ENCODE measurements at regions not wholly inside any gene's neighbourhood (a gene's known extent, or its start where the extent isn't known, plus 50 kb on each side); places are given as distances from the start of the nearest gene placed in this dataset.
A peak's percentile ranks its signal among the peaks of the same experiment; 100 is the strongest.

GRCh38 chr5:18744441-18744840 lies 1110.2 kb downstream of the TAF11L14 start:
- in situ Hi-C loops (cut with MboI; ENCODE audit: low sequenced_read_pairs), result no loop called here
- no peak for DNase-seq (ENCODE audit: low spot score in 2 of 2)
- no peaks in the 10 kb centered on the region for H3K36me3 ChIP-seq (replicated peaks)
- H3K9me3 ChIP-seq, result peaks cover 3% of the 10 kb centered on the region; the same call in 1 of the 2 replicates
- H3K4me3 ChIP-seq, result no peak overlapping the region
- H3K27me3 ChIP-seq (ENCODE audit: low read depth), result no peaks in the 10 kb centered on the region
- peaks cover 8% of the 10 kb centered on the region for H3K4me1 ChIP-seq

DNA sequence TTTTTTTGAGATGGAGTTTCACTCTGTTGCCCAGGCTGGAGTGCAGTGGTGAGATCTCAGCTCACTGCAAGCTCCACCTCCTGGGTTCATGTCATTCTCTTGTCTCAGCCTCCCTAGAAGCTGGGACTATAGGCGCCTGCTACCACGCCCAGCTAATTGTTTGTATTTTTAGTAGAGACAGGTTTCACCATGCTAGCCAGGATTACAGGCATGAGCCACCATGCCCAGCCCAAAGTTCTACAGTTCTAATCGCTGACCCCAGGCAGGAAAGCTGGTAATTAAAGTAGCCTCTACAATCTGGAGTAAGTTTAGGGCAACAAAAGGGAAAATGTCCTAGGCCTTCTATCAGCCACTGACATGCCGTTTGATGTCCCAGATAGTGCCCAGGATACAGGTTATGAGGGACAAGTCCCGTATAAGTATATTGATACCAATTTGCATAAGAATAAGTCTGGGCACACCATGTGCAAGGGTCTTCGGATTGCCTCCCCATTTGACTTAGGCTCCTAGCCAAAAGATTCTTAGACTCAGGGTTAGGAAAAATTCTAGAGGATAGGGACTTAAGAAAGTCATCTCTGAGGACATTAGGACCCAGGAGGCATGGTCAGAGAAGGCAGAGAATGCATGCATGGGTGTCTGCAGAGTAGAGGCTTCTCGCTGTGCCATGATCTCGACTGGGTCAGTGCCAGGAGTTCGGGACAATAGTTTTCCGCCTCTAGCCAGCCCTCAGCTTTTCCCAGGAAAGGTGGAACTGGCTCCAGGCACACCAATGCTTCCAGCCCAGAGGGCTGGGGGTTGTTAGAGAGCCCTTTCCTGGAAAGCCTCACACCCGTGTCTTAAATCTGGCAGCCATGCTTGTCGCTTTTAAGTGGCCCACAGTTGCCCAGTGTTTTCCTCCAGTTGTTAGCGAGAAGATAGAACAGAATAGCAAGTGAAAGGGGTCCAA lies 1111.1 kb downstream of the TAF11L14 start:
- Histone ChIP-seq H3K4me1 (peaks cover 8% of the 10 kb centered on the region), H3K4me3 (peak overlapping the region; percentile 19), H3K36me3 (replicated peaks) (no peaks in the 10 kb centered on the region), H3K27me3 (ENCODE audit: low read depth) (no peaks in the 10 kb centered on the region), H3K9me3 (peaks cover 3% of the 10 kb centered on the region; the same call in 1 of the 2 replicates)
- DNase-seq (ENCODE audit: low spot score in 2 of 2), result peak in 1 of 2 experiments; percentile 16
- in situ Hi-C loops (cut with MboI; ENCODE audit: low sequenced_read_pairs), result no loop called here

- peak; percentile 13 to 19 for DNase-seq (ENCODE audit: low spot score in 2 of 2)
- H3K27me3 ChIP-seq (ENCODE audit: low read depth), result no peaks in the 10 kb centered on the region
- no peaks in the 10 kb centered on the region for H3K36me3 ChIP-seq (replicated peaks)
- in situ Hi-C loops (cut with MboI; ENCODE audit: low sequenced_read_pairs), result no loop called here
- peaks cover 3% of the 10 kb centered on the region; the same call in 1 of the 2 replicates for H3K9me3 ChIP-seq
- peak overlapping the region; percentile 19 for H3K4me3 ChIP-seq
- peaks cover 8% of the 10 kb centered on the region for H3K4me1 ChIP-seq
These were observed 1111.8 kb downstream of the TAF11L14 start for GRCh38 chr5:18745988-18746615.

- Histone ChIP-seq H3K4me1 (peaks cover 8% of the 10 kb centered on the region), H3K4me3 (no peak overlapping the region), H3K27me3 (ENCODE audit: low read depth) (no peaks in the 10 kb centered on the region), H3K9me3 (peaks cover 3% of the 10 kb centered on the region; the same call in 1 of the 2 replicates), H3K36me3 (replicated peaks) (no peaks in the 10 kb centered on the region)
- DNase-seq (ENCODE audit: low spot score in 2 of 2), result no peak
- in situ Hi-C loops (cut with MboI; ENCODE audit: low sequenced_read_pairs), result no loop called here
These were observed 1115.5 kb downstream of the TAF11L14 start for GRCh38 chr5:18749763-18750162.

DNA sequence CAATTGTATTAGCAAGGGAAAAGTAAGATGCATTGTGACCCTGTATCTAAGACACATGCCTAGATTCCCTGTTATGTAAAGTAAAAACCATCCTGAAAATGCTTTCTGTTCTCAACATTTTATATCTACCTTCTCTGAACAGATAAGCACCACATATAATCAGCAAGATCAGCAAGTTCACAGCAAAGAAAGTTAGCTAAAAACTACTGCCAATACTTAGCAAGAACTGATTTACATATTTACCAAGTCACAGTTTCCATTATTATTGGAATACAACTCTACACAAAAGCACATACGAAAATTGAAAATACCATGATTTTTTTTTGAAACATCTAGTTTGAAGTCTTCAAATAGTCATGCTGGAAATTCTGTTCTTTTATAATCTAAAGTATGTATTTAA lies 1118.1 kb downstream of the TAF11L14 start:
- DNase-seq (ENCODE audit: low spot score in 2 of 2), result no peak
- Histone ChIP-seq H3K4me1 (no peaks in the 10 kb centered on the region), H3K9me3 (no peaks in the 10 kb centered on the region), H3K27me3 (ENCODE audit: low read depth) (no peaks in the 10 kb centered on the region), H3K4me3 (no peak overlapping the region), H3K36me3 (replicated peaks) (no peaks in the 10 kb centered on the region)
- in situ Hi-C loops (cut with MboI; ENCODE audit: low sequenced_read_pairs), result no loop called here

- in situ Hi-C loops (cut with MboI; ENCODE audit: low sequenced_read_pairs), result no loop called here
- no peak overlapping the region for H3K4me3 ChIP-seq
- no peak for DNase-seq (ENCODE audit: low spot score in 2 of 2)
These were observed 1119.9 kb downstream of the TAF11L14 start for GRCh38 chr5:18754201-18754600.

DNA sequence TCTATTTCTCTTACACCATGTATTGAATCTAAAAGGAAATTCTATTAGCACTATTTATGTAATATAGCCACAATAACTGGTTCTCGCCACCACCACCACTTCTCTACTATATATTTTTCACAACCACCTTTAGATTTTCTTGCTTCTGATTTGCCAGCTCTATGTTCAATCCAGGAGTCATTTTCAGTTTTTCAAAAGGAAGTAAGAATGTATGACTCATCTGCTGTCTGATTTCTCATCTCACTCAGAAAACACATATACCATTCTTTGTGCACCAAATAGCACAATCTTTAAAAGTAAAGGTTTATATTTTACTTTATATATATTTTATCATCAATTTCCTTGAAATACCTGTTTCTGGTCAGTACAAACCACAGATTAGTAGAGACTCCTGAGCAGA lies 1127.5 kb downstream of the TAF11L14 start:
- no peak overlapping the region for H3K4me3 ChIP-seq
- DNase-seq (ENCODE audit: low spot score in 2 of 2), result no peak
- no peaks in the 10 kb centered on the region for H3K4me1 ChIP-seq
- no peaks in the 10 kb centered on the region for H3K9me3 ChIP-seq
- no peaks in the 10 kb centered on the region for H3K27me3 ChIP-seq (ENCODE audit: low read depth)
- H3K36me3 ChIP-seq (replicated peaks), result no peaks in the 10 kb centered on the region
- in situ Hi-C loops (cut with MboI; ENCODE audit: low sequenced_read_pairs), result no loop called here

More at GRCh38 chr5:18754201-18754600, 1119.9 kb downstream of the TAF11L14 start:
- Histone ChIP-seq H3K27me3 (ENCODE audit: low read depth) (no peaks in the 10 kb centered on the region), H3K9me3 (no peaks in the 10 kb centered on the region), H3K4me1 (no peaks in the 10 kb centered on the region), H3K36me3 (replicated peaks) (no peaks in the 10 kb centered on the region)

- in situ Hi-C loops (cut with MboI; ENCODE audit: low sequenced_read_pairs), result no loop called here
These were observed 1129.9 kb downstream of the TAF11L14 start for GRCh38 chr5:18764161-18764560.

DNA sequence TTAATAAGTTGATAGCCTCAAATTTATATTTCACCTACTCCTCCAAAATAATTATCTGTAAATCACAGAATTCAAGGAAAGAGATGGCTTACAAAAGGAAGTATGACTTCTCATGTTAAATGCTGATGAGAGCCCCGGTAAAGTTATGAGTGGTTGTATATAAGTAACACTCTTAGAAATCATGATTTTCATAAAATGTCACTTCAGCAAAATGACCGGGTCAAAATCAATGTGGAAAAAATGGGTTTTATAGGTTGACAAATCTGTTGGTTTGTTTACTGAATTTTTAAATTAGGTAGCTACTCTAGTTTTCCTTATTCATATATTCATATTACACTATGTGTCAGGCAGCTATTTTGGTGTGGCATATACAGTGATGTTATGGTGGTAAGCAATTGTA lies 1131.0 kb downstream of the TAF11L14 start:
- in situ Hi-C loops (cut with MboI; ENCODE audit: low sequenced_read_pairs), result no loop called here
- no peak for DNase-seq (ENCODE audit: low spot score in 2 of 2)
- H3K4me3 ChIP-seq, result no peak overlapping the region
- H3K4me1 ChIP-seq, result no peaks in the 10 kb centered on the region
- H3K36me3 ChIP-seq (replicated peaks), result no peaks in the 10 kb centered on the region
- H3K27me3 ChIP-seq (ENCODE audit: low read depth), result no peaks in the 10 kb centered on the region
- H3K9me3 ChIP-seq, result no peaks in the 10 kb centered on the region

More at GRCh38 chr5:18764161-18764560, 1129.9 kb downstream of the TAF11L14 start:
- no peak overlapping the region for H3K4me3 ChIP-seq
- H3K4me1 ChIP-seq, result no peaks in the 10 kb centered on the region
- H3K27me3 ChIP-seq (ENCODE audit: low read depth), result no peaks in the 10 kb centered on the region
- H3K9me3 ChIP-seq, result no peaks in the 10 kb centered on the region
- no peaks in the 10 kb centered on the region for H3K36me3 ChIP-seq (replicated peaks)
- DNase-seq (ENCODE audit: low spot score in 2 of 2), result no peak

DNA sequence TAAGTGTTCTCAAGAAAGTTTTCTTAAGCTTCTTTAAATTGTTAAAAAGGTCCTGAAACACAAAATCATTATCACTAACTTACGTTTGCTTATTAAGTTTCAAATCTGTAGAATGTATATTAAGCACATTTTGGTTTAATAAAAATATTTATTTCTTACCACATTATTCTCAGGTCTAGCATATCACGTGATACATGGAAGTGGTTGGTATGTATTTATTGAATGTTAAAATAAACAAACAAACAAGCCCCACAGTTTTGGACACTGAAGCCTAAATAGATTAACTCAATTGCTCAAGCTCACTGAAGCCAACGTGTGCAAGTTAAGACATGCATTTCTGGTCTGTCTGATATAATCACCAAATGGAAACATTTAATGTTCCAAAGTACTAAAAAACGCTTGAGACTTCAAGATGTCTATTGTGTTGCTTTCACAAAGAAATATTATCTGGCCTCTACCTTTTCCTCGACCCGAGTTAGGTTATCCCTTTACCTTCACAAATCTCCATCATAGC lies 1136.9 kb downstream of the TAF11L14 start:
- in situ Hi-C loops (cut with MboI; ENCODE audit: low sequenced_read_pairs), result no loop called here
- no peaks in the 10 kb centered on the region for H3K36me3 ChIP-seq (replicated peaks)
- H3K4me1 ChIP-seq, result no peaks in the 10 kb centered on the region
- no peaks in the 10 kb centered on the region for H3K27me3 ChIP-seq (ENCODE audit: low read depth)
- DNase-seq (ENCODE audit: low spot score in 2 of 2), result no peak
- H3K9me3 ChIP-seq, result no peaks in the 10 kb centered on the region
- no peak overlapping the region for H3K4me3 ChIP-seq

DNA sequence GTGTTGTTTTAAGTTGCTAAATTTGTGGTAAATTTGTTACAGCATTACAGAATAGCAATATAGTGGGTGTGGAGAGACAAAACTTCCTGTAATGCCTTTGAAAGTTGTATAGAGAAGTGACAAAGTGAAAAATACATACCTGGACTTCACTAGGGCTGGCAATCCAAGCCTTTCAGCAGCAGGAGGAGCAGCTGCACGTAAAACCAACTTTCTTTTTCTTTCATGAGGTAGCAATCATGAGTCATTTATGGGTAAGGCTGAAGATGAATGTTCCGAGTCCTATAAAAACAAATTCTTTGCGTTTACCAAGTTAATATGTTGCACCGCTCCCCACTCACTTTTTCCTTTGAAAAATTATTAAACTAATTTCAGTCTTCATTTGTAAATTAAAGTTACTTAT lies 1138.2 kb downstream of the TAF11L14 start:
- DNase-seq (ENCODE audit: low spot score in 2 of 2), result peak in 1 of 2 experiments; percentile 24
- Histone ChIP-seq H3K36me3 (replicated peaks) (no peaks in the 10 kb centered on the region), H3K9me3 (no peaks in the 10 kb centered on the region), H3K4me3 (no peak overlapping the region), H3K4me1 (no peaks in the 10 kb centered on the region), H3K27me3 (ENCODE audit: low read depth) (no peaks in the 10 kb centered on the region)
- in situ Hi-C loops (cut with MboI; ENCODE audit: low sequenced_read_pairs), result no loop called here

- Histone ChIP-seq H3K4me1 (no peaks in the 10 kb centered on the region), H3K4me3 (no peak overlapping the region), H3K36me3 (replicated peaks) (no peaks in the 10 kb centered on the region), H3K27me3 (ENCODE audit: low read depth) (no peaks in the 10 kb centered on the region), H3K9me3 (no peaks in the 10 kb centered on the region)
- no peak for DNase-seq (ENCODE audit: low spot score in 2 of 2)
- in situ Hi-C loops (cut with MboI; ENCODE audit: low sequenced_read_pairs), result no loop called here
These were observed 1144.0 kb downstream of the TAF11L14 start for GRCh38 chr5:18778225-18778624.

GRCh38 chr5:18789218-18789998 lies 1155.1 kb downstream of the TAF11L14 start:
- no peaks in the 10 kb centered on the region for H3K27me3 ChIP-seq (ENCODE audit: low read depth)
- H3K36me3 ChIP-seq (replicated peaks), result no peaks in the 10 kb centered on the region
- in situ Hi-C loops (cut with MboI; ENCODE audit: low sequenced_read_pairs), result no loop called here
- no peak overlapping the region for H3K4me3 ChIP-seq
- no peaks in the 10 kb centered on the region for H3K4me1 ChIP-seq
- H3K9me3 ChIP-seq, result no peaks in the 10 kb centered on the region
- no peak for DNase-seq (ENCODE audit: low spot score in 2 of 2)

All from HAP-1 (cell line).